GM18505 (cell line): ENCODE measurements at regions not wholly inside any gene's neighbourhood (a gene's known extent, or its start where the extent isn't known, plus 50 kb on each side); places are given as distances from the start of the nearest gene placed in this dataset.

ENCODE experiments used
- ATAC-seq: cut with Tn5 transposase; IDR thresholded peaks from one replicate; pipeline ENCODE4 v1.9.1; 2021; ENCODE audit not compliant: unreplicated experiment
- POLR2A ChIP-seq: IDR thresholded peaks from 4 replicates; pipeline ENCODE4 v1.6.1; 2011; ENCODE audit warnings: borderline replicate concordance; ENCODE audit not compliant: insufficient read depth, insufficient read length; ENCODE audit errors: extremely low read depth

GRCh38 chr1:170831276-170831675, 104.1 kb upstream of the MROH9 start:
- no peak for TF ChIP-seq POLR2A
- ATAC-seq = no peak

- ATAC-seq = no peak
- TF ChIP-seq POLR2A = no peak
These were observed 99.2 kb upstream of the MROH9 start for GRCh38 chr1:170836141-170836540.

- no peak for TF ChIP-seq POLR2A
These were observed 95.0 kb upstream of the MROH9 start for GRCh38 chr1:170840371-170840770.

DNA sequence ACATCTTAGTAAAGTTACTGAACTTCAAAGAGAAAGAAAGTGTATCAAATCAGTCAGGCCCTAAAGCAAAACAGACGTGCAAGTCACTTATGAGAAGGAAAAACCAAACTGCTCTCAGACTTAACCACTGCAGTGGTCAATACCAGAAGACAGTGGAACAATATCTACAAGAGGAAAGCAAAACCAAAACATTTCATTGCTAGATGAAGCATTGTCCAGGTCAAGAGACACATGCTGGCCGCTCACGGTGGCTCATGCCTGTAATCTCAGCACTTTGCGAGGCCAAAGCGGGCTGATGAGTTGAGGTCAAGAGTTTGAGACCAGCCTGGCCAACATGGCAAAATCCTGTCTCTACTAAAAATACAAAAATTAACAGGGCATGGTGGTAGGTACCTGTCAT, 82.0 kb upstream of the MROH9 start:
- TF ChIP-seq POLR2A = no peak
- ATAC-seq = no peak

More at GRCh38 chr1:170840371-170840770, 95.0 kb upstream of the MROH9 start:
- no peak for ATAC-seq

GRCh38 chr1:170853867-170854266, 81.5 kb upstream of the MROH9 start:
- no peak for ATAC-seq
- no peak for TF ChIP-seq POLR2A

DNA sequence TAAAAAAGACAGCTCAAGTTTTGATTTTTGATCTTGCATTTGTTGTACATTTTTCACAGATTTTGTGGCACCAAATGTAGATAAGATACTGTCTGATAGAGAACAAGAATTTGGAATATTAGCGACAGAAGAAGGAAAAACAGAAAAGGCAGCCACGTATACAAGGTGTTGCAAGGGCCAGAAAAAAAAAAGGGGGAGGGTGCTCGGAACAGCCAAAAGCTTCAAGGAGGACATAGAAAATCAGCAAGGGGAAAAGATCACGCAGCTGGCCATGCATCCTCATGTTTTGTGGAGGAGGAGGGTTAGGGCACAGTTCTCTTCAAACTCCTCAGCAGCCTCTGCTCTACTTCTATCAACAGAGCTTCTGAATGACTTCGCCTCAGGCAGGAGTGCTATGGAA, 80.7 kb upstream of the MROH9 start:
- ATAC-seq = no peak
- no peak for TF ChIP-seq POLR2A

DNA sequence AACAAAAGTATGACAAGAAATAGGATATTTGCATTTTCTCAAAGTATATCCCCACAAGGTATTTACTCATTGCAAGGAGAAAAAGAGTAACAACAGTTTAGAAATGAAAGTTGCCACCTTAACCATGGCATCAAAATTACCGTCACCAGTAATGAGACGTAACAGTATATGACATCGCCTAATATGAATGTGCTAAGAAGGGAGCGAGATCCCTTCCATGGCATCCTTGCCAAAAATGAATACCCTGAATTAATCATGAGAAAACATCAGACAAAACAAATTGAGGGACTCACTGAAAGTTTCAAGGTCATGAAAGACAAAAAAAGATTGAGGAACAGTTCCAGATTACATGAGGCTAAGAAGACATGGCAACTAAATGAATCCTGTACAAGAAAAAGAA, 78.9 kb upstream of the MROH9 start:
- TF ChIP-seq POLR2A = no peak
- no peak for ATAC-seq

GRCh38 chr1:170857955-170858354, 77.4 kb upstream of the MROH9 start:
- ATAC-seq = no peak
- no peak for TF ChIP-seq POLR2A

- ATAC-seq = no peak
- no peak for TF ChIP-seq POLR2A
These were observed 71.7 kb upstream of the MROH9 start for GRCh38 chr1:170863621-170864020.

DNA sequence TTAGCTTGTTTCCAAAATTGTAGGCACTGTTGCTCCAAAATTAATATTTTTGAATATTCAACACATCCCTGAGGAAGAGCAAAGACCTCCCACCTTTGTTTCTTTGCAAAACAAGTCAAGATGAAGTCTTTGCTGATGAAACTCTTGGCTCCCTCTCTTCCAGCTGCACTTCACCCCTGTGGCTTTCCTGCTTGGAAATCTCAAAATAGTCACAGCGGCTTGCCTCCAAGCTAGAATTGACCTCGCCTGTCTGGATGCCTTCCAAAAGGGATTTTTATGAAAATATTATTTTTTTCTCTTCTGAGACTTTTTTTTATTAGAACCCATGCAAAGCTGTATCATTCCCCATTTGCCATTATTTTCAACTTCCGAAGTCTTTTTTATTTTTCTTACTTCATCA, 71.1 kb upstream of the MROH9 start:
- ATAC-seq = no peak
- no peak for TF ChIP-seq POLR2A

DNA sequence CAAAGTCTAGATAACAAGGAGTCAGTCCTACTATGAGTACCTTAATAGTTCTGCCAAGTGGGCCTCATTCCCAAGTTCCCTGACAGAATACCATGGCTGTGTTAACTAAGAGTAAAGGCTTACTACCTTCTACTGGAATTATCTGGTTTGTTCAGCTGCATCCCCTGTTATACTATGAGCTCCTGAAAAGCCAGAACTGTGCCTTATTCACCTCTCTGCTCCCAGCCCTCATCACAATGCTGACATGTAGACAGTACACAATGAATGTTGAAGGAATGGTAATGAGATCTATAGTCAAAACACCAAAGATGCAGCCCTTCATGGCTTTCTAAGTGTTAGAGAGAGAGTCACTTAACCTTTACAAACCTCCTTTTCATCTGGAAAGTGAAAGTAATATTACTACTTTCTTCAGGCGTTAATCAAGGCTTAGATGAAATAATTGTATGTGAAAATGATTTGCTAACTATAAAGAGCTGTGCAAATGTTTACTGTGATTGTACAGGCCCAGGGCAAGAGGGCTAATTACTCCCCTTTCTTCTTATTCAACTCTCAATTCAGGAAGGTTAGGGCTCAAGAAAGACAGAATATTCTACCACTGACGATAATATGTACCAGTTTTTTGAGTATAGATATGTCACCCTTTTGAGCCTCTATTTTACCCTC, 70.3 kb upstream of the MROH9 start:
- ATAC-seq = no peak
- no peak for TF ChIP-seq POLR2A

DNA sequence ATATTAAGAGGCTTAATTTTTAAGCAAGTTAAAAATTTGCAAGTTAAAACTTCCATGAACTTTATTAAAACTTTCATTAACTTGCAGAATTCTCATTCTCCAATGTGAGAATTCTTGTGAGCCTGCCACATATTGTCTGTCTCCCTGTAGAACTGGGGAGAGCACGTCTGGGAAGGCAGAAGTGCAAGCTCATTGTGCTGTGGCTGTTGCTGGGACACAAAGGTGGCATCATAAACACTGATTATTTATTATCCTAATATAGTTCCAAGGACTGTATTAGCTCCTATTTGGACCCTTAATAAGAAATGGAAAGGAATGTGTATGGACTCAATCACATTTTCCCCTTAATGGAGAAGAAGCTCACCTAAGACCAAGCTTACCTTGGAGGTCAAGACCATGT, 68.7 kb upstream of the MROH9 start:
- no peak for TF ChIP-seq POLR2A
- no peak for ATAC-seq

- no peak for TF ChIP-seq POLR2A
- ATAC-seq = no peak
These were observed 63.5 kb upstream of the MROH9 start for GRCh38 chr1:170871868-170872267.

DNA sequence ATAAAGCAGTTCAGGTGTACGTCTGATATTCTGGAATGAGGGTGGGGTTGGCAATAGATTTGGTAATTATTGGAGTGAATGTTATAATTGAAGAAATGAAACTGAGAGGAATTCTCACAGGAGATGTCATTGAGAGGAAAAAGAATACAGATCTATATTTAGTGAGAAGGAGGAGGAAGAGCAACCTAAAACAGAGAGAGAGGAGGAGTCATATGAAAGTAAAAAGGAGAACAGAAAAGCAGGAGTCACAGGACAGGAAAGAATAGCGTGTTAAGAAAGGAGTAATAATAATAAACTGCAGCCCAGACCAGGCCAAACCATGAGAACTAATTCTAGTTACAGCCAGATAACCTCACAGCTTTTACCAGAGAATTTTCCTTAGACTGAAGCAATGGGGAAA, 62.7 kb upstream of the MROH9 start:
- TF ChIP-seq POLR2A = no peak
- peak; percentile 83 for ATAC-seq

DNA sequence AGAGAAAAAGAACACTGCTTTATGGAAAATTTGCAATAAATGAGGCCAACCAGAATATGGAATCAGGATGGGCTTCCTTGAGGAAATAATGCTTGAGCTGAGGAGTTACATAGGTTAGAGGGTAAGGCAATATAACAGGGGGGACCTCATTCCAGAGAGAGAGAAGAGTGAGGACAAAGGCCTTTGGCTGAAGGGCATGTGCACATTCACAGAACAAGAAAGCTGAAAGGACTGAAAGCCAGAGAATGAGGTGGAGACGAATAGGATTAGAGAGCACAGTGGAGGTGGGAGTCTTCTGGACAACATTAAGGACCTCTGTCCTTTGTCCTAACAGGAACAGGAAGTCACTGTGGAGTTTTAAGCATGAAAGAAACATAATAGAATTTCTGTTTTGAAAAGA, 60.7 kb upstream of the MROH9 start:
- no peak for TF ChIP-seq POLR2A
- no peak for ATAC-seq
